ENCODE measurements at regions not wholly inside any gene's neighbourhood (a gene's known extent, or its start where the extent isn't known, plus 50 kb on each side); places are given as distances from the start of the nearest gene placed in this dataset.

DNA sequence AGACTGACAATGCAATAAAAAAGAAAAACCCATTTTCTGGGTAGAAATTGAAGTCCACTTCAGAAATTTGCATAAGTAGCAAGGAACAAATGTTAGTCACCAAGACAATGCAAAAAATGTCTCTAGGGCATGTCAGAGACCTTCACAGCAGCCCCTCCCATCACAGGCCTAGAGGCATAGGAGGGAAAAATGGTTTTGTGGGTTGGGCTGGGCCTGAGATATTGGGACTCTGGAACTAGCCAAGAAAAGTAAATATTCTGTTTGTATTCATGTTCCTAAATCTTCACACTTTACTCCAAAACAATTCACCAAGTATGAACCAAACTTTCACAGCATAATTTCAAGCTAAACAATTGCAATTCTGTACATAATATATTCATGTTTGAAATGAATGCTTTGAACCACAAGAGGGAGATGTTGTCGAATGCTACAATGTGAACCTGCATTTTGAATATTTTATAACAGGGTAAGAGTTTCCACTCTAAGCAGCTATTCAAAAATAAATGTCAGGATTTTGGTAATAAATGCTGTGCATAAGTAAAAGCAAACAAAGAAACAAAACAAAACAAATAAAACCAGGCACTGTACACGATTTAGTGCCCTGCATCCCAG lies 429.2 kb downstream of the OTOL1 start:
- Histone ChIP-seq H3K27ac (ENCODE audit: extremely low read depth, low read depth, low read length) (no peak overlapping the region), H4K20me1 (replicated peaks; ENCODE audit: control insufficient read depth, insufficient read depth, low read length) (no peaks in the 10 kb centered on the region), H2AFZ (ENCODE audit: low read depth, low read length) (no peak overlapping the region), H3K9me1 (ENCODE audit: control insufficient read depth, insufficient read depth, low read length) (no peaks in the 10 kb centered on the region), H3K9me3 (replicated peaks; ENCODE audit: control insufficient read depth, insufficient read depth, low read depth, low read length) (no peaks in the 10 kb centered on the region), H3K79me2 (ENCODE audit: control insufficient read depth, insufficient read depth, low read length) (no peaks in the 10 kb centered on the region), H3K4me3 (no peak overlapping the region), H3K36me3 (ENCODE audit: control insufficient read depth, insufficient read depth, low read length) (no peaks in the 10 kb centered on the region), H3K4me2 (ENCODE audit: insufficient read depth, low read length) (no peak overlapping the region), H3K27me3 (ENCODE audit: control insufficient read depth in 2 of 2, insufficient read depth in 2 of 2, low read length in 2 of 2) (no peaks in the 10 kb centered on the region), H3K4me1 (replicated peaks in 1 of 2; ENCODE audit: control insufficient read depth in 2 of 2, insufficient read depth in 2 of 2, low read length in 2 of 2) (no peaks in the 10 kb centered on the region), H3K9ac (ENCODE audit: insufficient read depth in 1 of 2, low read depth in 2 of 2, low read length in 2 of 2) (no peak overlapping the region)
- no TSS peak for BruUV-seq (replicated peaks)
- ATAC-seq (no peak), FAIRE-seq (no peak), DNase-seq (ENCODE audit: extremely low read depth in 1 of 4, low spot score in 3 of 4) (no peak)
- ChIA-PET CTCF (ENCODE audit: low intra/inter-chr PET ratio) (no interaction called here), POLR2A (no interaction called here)
- no peak for TF ChIP-seq THRA (IDR thresholded peaks at IDR 0.05)
- no peak for TF ChIP-seq SMARCE1 (IDR thresholded peaks at IDR 0.05)
- no peak for TF ChIP-seq SMAD3 (CRISPR knock-in tag; conservative IDR thresholded peaks at IDR 0.05)
- no peak for TF ChIP-seq KAT8 (IDR thresholded peaks at IDR 0.05; ENCODE audit: low read depth)
- TF ChIP-seq MECOM (CRISPR knock-in tag; IDR thresholded peaks at IDR 0.05): no peak
- no peak for TF ChIP-seq MXD1 (CRISPR knock-in tag; IDR thresholded peaks at IDR 0.05; ENCODE audit: borderline replicate concordance, poor library complexity, severe bottlenecking)
- TF ChIP-seq ZNF57 (CRISPR knock-in tag; IDR thresholded peaks at IDR 0.05): no peak
- no peak for TF ChIP-seq POLR3A (IDR thresholded peaks at IDR 0.05; ENCODE audit: borderline replicate concordance, extremely low read depth, insufficient read depth, insufficient read length)
- no peak for TF ChIP-seq CHD2 (IDR thresholded peaks at IDR 0.05; ENCODE audit: low read depth, low read length)
- no peak for TF ChIP-seq ZC3H8 (IDR thresholded peaks at IDR 0.05)
- TF ChIP-seq SLC30A9 (CRISPR knock-in tag; IDR thresholded peaks at IDR 0.05): no peak
- TF ChIP-seq POLR2AphosphoS2 (IDR thresholded peaks at IDR 0.05; ENCODE audit: low read length): no peak
- no peak for TF ChIP-seq GATA2 (CRISPR knock-in tag; IDR thresholded peaks at IDR 0.05)
- no peak for TF ChIP-seq GATAD2A (IDR thresholded peaks at IDR 0.05)
- TF ChIP-seq ZBTB12 (CRISPR knock-in tag; IDR thresholded peaks at IDR 0.05): no peak
- no peak for TF ChIP-seq ZNF124 (CRISPR knock-in tag; IDR thresholded peaks at IDR 0.05)
- TF ChIP-seq ETV1 (tag; conservative IDR thresholded peaks at IDR 0.05; ENCODE audit: low read depth): no peak
- TF ChIP-seq BRD4 (IDR thresholded peaks at IDR 0.05): no peak
- no peak for TF ChIP-seq ZNF282 (CRISPR knock-in tag; IDR thresholded peaks at IDR 0.05)
- intact Hi-C loops (cut with micrococcal nuclease) (no loop called here), in situ Hi-C loops (cut with MboI) (no loop called here)
- 0% methylated on average over 2 of the region's 2 CpGs for WGBS (ENCODE audit: insufficient coverage, low coverage, missing lambda C conversion rate)
